ENCODE measurements at regions not wholly inside any gene's neighbourhood (a gene's known extent, or its start where the extent isn't known, plus 50 kb on each side); places are given as distances from the start of the nearest gene placed in this dataset.
"Not testable (repeated sequence)": the region's sequence is repeated elsewhere in the genome, so short reads cannot be mapped to it uniquely, and the experiment has no call there.

DNA sequence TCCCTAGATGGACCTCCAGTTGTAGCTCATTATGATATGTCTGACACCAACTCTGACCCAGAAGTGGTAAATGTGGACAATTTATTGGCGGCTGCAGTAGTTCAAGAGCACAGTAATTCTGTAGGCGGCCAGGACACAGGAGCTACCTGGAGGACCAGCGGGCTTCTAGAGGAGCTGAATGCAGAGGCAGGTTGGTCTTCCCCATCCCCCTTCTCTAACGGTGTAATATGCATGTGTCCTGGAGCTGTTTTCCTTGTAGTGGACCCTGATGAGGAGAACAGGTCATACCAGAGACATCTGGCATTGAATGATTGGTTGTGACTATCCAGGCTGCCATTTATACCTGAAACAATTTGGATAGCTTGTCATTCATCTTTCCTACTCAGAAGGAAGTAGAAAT is 135.8 kb downstream of the HAUS1 start:
- Histone ChIP-seq H3K4me1 (ENCODE audit: control insufficient read depth in 4 of 4, insufficient read depth in 4 of 4, low read length in 3 of 4) (peaks cover 0 to 3% (median 2%) of the 10 kb centered on the region in 4 donors), H3K27ac (ENCODE audit: low read depth in 1 of 2, low read length in 2 of 2) (no peak overlapping the region), H3K36me3 (ENCODE audit: control insufficient read depth in 4 of 4, insufficient read depth in 3 of 4, low read depth in 1 of 4, low read length in 3 of 4) (no peaks in the 10 kb centered on the region), H3K9me3 (ENCODE audit: control insufficient read depth in 4 of 4, low read length in 3 of 4) (no peaks in the 10 kb centered on the region), H3K9ac (ENCODE audit: low read depth in 1 of 2, low read length in 2 of 2) (no peak overlapping the region), H3K27me3 (ENCODE audit: control insufficient read depth in 4 of 4, insufficient read depth in 4 of 4, low read length in 3 of 4) (no peaks in the 10 kb centered on the region), H3K4me3 (ENCODE audit: low read depth in 1 of 3, low read length in 3 of 3) (no peak overlapping the region)
- 91% methylated on average over 4 of the region's 4 CpGs for WGBS
- TF ChIP-seq EGR1 (IDR thresholded peaks at IDR 0.05; ENCODE audit: low read depth in 2 of 2) = no peak
- TF ChIP-seq RXRA (IDR thresholded peaks at IDR 0.05) = no peak
- no peak for TF ChIP-seq FOXA1 (IDR thresholded peaks at IDR 0.05)
- no peak for TF ChIP-seq FOXA2 (IDR thresholded peaks at IDR 0.05)
- no peak for TF ChIP-seq ATF3 (IDR thresholded peaks at IDR 0.05)
- TF ChIP-seq RAD21 (IDR thresholded peaks at IDR 0.05) = no peak
- no peak for TF ChIP-seq NR2F2 (IDR thresholded peaks at IDR 0.05)
- TF ChIP-seq JUND (IDR thresholded peaks at IDR 0.05) = no peak
- no peak for TF ChIP-seq GABPA (IDR thresholded peaks at IDR 0.05 in 1 of 2, conservative IDR thresholded peaks at IDR 0.05 in 1 of 2)
- no peak for TF ChIP-seq CTCF (IDR thresholded peaks at IDR 0.05; ENCODE audit: low read depth, low read length, missing input control)
- no peak for DNase-seq (ENCODE audit: low spot score)

- H3K27ac ChIP-seq (ENCODE audit: low read depth in 1 of 2, low read length in 2 of 2); H3K36me3 ChIP-seq (ENCODE audit: control insufficient read depth in 4 of 4, insufficient read depth in 3 of 4, low read depth in 1 of 4, low read length in 3 of 4); H3K4me1 ChIP-seq (ENCODE audit: control insufficient read depth in 4 of 4, insufficient read depth in 4 of 4, low read length in 3 of 4); H3K27me3 ChIP-seq (ENCODE audit: control insufficient read depth in 4 of 4, insufficient read depth in 4 of 4, low read length in 3 of 4); H3K4me3 ChIP-seq (ENCODE audit: low read depth in 1 of 3, low read length in 3 of 3); DNase-seq (ENCODE audit: low spot score); H3K9ac ChIP-seq (ENCODE audit: low read depth in 1 of 2, low read length in 2 of 2); H3K9me3 ChIP-seq (ENCODE audit: control insufficient read depth in 4 of 4, low read length in 3 of 4): not testable (repeated sequence)
- WGBS = 96% methylated on average over 7 of the region's 7 CpGs
Observed at GRCh38 chr18:46241393-46241792, 137.2 kb downstream of the HAUS1 start.

DNA sequence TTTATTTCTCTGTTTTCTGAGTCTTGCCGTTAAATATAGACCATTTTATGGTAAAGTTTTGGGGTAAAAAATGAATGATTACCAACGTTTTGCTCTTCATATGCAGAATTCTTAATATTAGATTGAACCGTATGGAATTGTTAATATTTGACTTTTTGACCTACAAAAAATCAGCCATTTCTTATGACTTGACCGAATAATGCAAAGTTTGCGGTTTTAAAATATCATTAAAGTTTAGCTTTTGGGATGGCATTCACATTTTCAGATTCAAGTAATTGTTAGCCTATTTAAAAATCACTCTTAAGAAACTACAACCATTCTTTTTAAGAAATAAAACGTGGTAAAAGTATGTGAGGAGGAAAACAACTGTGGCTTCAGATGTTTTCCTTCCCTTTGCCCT is 138.0 kb downstream of the HAUS1 start:
- Histone ChIP-seq H3K4me3 (ENCODE audit: low read depth in 1 of 3, low read length in 3 of 3) (no peak overlapping the region), H3K9me3 (ENCODE audit: control insufficient read depth in 4 of 4, low read length in 3 of 4) (no peaks in the 10 kb centered on the region), H3K9ac (ENCODE audit: low read depth in 1 of 2, low read length in 2 of 2) (no peak overlapping the region), H3K27ac (ENCODE audit: low read depth in 1 of 2, low read length in 2 of 2) (no peak overlapping the region), H3K36me3 (ENCODE audit: control insufficient read depth in 4 of 4, insufficient read depth in 3 of 4, low read depth in 1 of 4, low read length in 3 of 4) (no peaks in the 10 kb centered on the region), H3K4me1 (ENCODE audit: control insufficient read depth in 4 of 4, insufficient read depth in 4 of 4, low read length in 3 of 4) (peaks cover 0 to 3% (median 0%) of the 10 kb centered on the region in 4 donors), H3K27me3 (ENCODE audit: control insufficient read depth in 4 of 4, insufficient read depth in 4 of 4, low read length in 3 of 4) (no peaks in the 10 kb centered on the region)
- no peak for TF ChIP-seq YY1 (IDR thresholded peaks at IDR 0.05)
- TF ChIP-seq, protein P1, sequence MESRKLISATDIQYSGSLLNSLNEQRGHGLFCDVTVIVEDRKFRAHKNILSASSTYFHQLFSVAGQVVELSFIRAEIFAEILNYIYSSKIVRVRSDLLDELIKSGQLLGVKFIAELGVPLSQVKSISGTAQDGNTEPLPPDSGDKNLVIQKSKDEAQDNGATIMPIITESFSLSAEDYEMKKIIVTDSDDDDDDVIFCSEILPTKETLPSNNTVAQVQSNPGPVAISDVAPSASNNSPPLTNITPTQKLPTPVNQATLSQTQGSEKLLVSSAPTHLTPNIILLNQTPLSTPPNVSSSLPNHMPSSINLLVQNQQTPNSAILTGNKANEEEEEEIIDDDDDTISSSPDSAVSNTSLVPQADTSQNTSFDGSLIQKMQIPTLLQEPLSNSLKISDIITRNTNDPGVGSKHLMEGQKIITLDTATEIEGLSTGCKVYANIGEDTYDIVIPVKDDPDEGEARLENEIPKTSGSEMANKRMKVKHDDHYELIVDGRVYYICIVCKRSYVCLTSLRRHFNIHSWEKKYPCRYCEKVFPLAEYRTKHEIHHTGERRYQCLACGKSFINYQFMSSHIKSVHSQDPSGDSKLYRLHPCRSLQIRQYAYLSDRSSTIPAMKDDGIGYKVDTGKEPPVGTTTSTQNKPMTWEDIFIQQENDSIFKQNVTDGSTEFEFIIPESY (IDR thresholded peaks at IDR 0.05) = no peak
- no peak for TF ChIP-seq MAX (IDR thresholded peaks at IDR 0.05)
- no peak for TF ChIP-seq JUND (IDR thresholded peaks at IDR 0.05)
- TF ChIP-seq CTCF (IDR thresholded peaks at IDR 0.05; ENCODE audit: low read depth, low read length, missing input control) = no peak
- no peak for TF ChIP-seq ATF3 (IDR thresholded peaks at IDR 0.05)
- TF ChIP-seq REST (IDR thresholded peaks at IDR 0.05) = no peak
- TF ChIP-seq NR2F2 (IDR thresholded peaks at IDR 0.05) = no peak
- TF ChIP-seq RAD21 (IDR thresholded peaks at IDR 0.05) = no peak
- TF ChIP-seq SP1 (IDR thresholded peaks at IDR 0.05) = no peak
- TF ChIP-seq HNF4G (IDR thresholded peaks at IDR 0.05) = no peak
- TF ChIP-seq FOXA1 (IDR thresholded peaks at IDR 0.05) = no peak
- TF ChIP-seq EGR1 (IDR thresholded peaks at IDR 0.05; ENCODE audit: low read depth in 2 of 2) = no peak
- no peak for TF ChIP-seq RXRA (IDR thresholded peaks at IDR 0.05)
- TF ChIP-seq FOXA2 (IDR thresholded peaks at IDR 0.05) = no peak
- DNase-seq (ENCODE audit: low spot score) = no peak
- 96% methylated on average over 6 of the region's 6 CpGs for WGBS

Data from liver (tissue), 8 donors.